ENCODE measurements at regions not wholly inside any gene's neighbourhood (a gene's known extent, or its start where the extent isn't known, plus 50 kb on each side); places are given as distances from the start of the nearest gene placed in this dataset.

DNA sequence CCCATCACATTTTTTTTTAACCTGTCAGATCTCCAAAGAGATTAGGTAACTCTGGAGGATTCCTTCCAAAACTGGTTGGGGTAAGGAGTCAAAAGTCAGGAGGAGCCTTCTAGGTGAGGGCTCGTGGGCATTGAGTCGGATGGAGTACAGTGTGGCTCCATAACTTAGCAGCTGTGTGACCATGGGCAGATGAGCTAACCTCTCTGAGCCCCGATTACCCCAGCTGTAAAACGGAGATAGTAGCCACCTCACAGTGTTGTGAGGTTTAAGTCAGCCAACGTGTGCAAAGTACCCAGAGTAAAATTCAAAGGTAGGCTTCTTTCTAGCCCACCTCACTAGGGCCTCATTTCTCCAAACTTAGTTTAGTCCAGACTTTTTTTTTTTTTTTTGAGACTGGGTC is 151.5 kb downstream of the CD24 start:
- peaks cover 0 to 14% of the 10 kb centered on the region in 2 experiments; a peak in 3 of 5 replicates for H3K9me3 Mint-ChIP-seq
- no peak overlapping the region for H3K9ac ChIP-seq (ENCODE audit: extremely low read depth, insufficient read length, low read length)
- H3T11ph ChIP-seq (ENCODE audit: low read length): no peak overlapping the region
- no peak overlapping the region for H3K18ac ChIP-seq (ENCODE audit: insufficient read length, low read depth, low read length)
- H3K23ac ChIP-seq (ENCODE audit: insufficient read length, low read depth, low read length): no peak overlapping the region
- H3K27me3 Mint-ChIP-seq (ENCODE audit: low read depth): no peaks in the 10 kb centered on the region; the same call in 1 of the 2 replicates
- H2AFZ ChIP-seq (ENCODE audit: low read length): no peak overlapping the region
- no peak overlapping the region for H3K4me3 Mint-ChIP-seq
- H2BK120ac ChIP-seq (ENCODE audit: low read depth, low read length, poor library complexity, severe bottlenecking): no peak overlapping the region
- no peaks in the 10 kb centered on the region for H3K79me1 ChIP-seq (ENCODE audit: insufficient read depth, low read depth, low read length, poor library complexity, severe bottlenecking)
- peak overlapping the region in 1 of 3 experiments; percentile 44; a peak in 2 of 7 replicates for H3K27ac Mint-ChIP-seq
- H4K8ac ChIP-seq (replicated peaks; ENCODE audit: insufficient read length, low read depth, low read length): no peak overlapping the region
- H3K27ac ChIP-seq (ENCODE audit: insufficient read length, low read depth, low read length): no peak overlapping the region
- no peak overlapping the region for H2BK20ac ChIP-seq (ENCODE audit: low read depth, low read length, poor library complexity, severe bottlenecking)
- peaks cover 23 to 33% of the 10 kb centered on the region in 2 experiments for H3K4me1 Mint-ChIP-seq
- no peak overlapping the region for H3K56ac ChIP-seq (ENCODE audit: insufficient read length, low read depth, low read length)
- no peaks in the 10 kb centered on the region for H3K79me2 ChIP-seq (ENCODE audit: insufficient read depth, low read length)
- no peaks in the 10 kb centered on the region for H4K20me1 ChIP-seq (ENCODE audit: control insufficient read depth, insufficient read depth, insufficient read length)
- H3K4me2 ChIP-seq (ENCODE audit: insufficient read depth, insufficient read length, low read length): no peak overlapping the region
- H3K14ac ChIP-seq (ENCODE audit: insufficient read depth, low read length): no peak overlapping the region
- no peak overlapping the region for H3K4ac ChIP-seq (ENCODE audit: low read depth, low read length)
- no peak overlapping the region for H2AK5ac ChIP-seq (ENCODE audit: insufficient read length, low read length)
- no peaks in the 10 kb centered on the region for H3K9me3 ChIP-seq (ENCODE audit: control insufficient read depth, low read depth, low read length)
- no CpG with 5 or more reads among the region's 5 CpGs for WGBS (ENCODE audit: extremely low coverage, insufficient read length, low lambda C conversion rate)
- H2BK12ac ChIP-seq (ENCODE audit: insufficient read length, low read depth, low read length): peak overlapping the region; percentile 65
- H3K4me1 ChIP-seq (ENCODE audit: insufficient read depth, low read length): no peaks in the 10 kb centered on the region; the same call in 1 of the 2 replicates
- H2BK5ac ChIP-seq (ENCODE audit: insufficient read length, low read length): no peak overlapping the region
- no peak for DNase-seq
- no peak overlapping the region for H2BK15ac ChIP-seq (ENCODE audit: low read depth, low read length)
- no peak overlapping the region for H4K91ac ChIP-seq (ENCODE audit: insufficient read length, low read depth, low read length)
- TF ChIP-seq, protein P1, sequence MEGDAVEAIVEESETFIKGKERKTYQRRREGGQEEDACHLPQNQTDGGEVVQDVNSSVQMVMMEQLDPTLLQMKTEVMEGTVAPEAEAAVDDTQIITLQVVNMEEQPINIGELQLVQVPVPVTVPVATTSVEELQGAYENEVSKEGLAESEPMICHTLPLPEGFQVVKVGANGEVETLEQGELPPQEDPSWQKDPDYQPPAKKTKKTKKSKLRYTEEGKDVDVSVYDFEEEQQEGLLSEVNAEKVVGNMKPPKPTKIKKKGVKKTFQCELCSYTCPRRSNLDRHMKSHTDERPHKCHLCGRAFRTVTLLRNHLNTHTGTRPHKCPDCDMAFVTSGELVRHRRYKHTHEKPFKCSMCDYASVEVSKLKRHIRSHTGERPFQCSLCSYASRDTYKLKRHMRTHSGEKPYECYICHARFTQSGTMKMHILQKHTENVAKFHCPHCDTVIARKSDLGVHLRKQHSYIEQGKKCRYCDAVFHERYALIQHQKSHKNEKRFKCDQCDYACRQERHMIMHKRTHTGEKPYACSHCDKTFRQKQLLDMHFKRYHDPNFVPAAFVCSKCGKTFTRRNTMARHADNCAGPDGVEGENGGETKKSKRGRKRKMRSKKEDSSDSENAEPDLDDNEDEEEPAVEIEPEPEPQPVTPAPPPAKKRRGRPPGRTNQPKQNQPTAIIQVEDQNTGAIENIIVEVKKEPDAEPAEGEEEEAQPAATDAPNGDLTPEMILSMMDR (conservative IDR thresholded peaks at IDR 0.05): no peak
- no peaks in the 10 kb centered on the region for H3K27me3 ChIP-seq (ENCODE audit: insufficient read depth, low read length)
- no peaks in the 10 kb centered on the region for H3K23me2 ChIP-seq (ENCODE audit: insufficient read length, low read depth, low read length, poor library complexity, severe bottlenecking)
- peaks cover 0 to 15% (median 0%) of the 10 kb centered on the region in 3 experiments; a peak in 5 of 7 replicates for H3K36me3 Mint-ChIP-seq (ENCODE audit: insufficient read depth in 1 of 3, low read depth in 3 of 3)
- no peak overlapping the region for H4K5ac ChIP-seq (ENCODE audit: insufficient read length, low read depth, low read length)

Data from H9 (cell line).